ENCODE measurements at regions not wholly inside any gene's neighbourhood (a gene's known extent, or its start where the extent isn't known, plus 50 kb on each side); places are given as distances from the start of the nearest gene placed in this dataset.

- H3K27ac ChIP-seq (ENCODE audit: low read depth, low read length, poor library complexity, severe bottlenecking) = no peak overlapping the region
- CTCF ChIA-PET = no interaction called here
Measured at GRCh38 chr6:79862711-79863110, 84.6 kb downstream of the ELOVL4 start.

GRCh38 chr6:79862126-79862525 lies 85.2 kb downstream of the ELOVL4 start:
- TF ChIP-seq EZH2 (IDR thresholded peaks at IDR 0.05; ENCODE audit: borderline replicate concordance, low read depth, low read length, poor library complexity, severe bottlenecking) = no peak
- TF ChIP-seq, protein P1, sequence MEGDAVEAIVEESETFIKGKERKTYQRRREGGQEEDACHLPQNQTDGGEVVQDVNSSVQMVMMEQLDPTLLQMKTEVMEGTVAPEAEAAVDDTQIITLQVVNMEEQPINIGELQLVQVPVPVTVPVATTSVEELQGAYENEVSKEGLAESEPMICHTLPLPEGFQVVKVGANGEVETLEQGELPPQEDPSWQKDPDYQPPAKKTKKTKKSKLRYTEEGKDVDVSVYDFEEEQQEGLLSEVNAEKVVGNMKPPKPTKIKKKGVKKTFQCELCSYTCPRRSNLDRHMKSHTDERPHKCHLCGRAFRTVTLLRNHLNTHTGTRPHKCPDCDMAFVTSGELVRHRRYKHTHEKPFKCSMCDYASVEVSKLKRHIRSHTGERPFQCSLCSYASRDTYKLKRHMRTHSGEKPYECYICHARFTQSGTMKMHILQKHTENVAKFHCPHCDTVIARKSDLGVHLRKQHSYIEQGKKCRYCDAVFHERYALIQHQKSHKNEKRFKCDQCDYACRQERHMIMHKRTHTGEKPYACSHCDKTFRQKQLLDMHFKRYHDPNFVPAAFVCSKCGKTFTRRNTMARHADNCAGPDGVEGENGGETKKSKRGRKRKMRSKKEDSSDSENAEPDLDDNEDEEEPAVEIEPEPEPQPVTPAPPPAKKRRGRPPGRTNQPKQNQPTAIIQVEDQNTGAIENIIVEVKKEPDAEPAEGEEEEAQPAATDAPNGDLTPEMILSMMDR (conservative IDR thresholded peaks at IDR 0.05; ENCODE audit: low read depth, low read length) = no peak
- BruUV-seq (replicated peaks) = no TSS peak
- no peaks in the 10 kb centered on the region for H3K36me3 ChIP-seq (ENCODE audit: insufficient read depth, low read length, poor library complexity, severe bottlenecking)
- intact Hi-C loops (cut with micrococcal nuclease; ENCODE audit: unreplicated experiment) = loop anchor here (10.0 kb wide), 1 partner anchor 997 kb away; the partner anchor contains the start of gene IRAK1BP1
- H3K27me3 ChIP-seq (replicated peaks; ENCODE audit: insufficient read depth, low read depth, low read length, poor library complexity) = no peaks in the 10 kb centered on the region
- no peak overlapping the region for H3K27ac ChIP-seq (ENCODE audit: low read depth, low read length, poor library complexity, severe bottlenecking)
- no peaks in the 10 kb centered on the region for H3K4me1 ChIP-seq (ENCODE audit: insufficient read depth, low read length, poor library complexity, severe bottlenecking)
- no peaks in the 10 kb centered on the region for H3K9me3 ChIP-seq (ENCODE audit: low read depth, low read length, poor library complexity, severe bottlenecking)
- DNase-seq (ENCODE audit: low spot score) = no peak
- CTCF ChIA-PET = no interaction called here
- POLR2A ChIA-PET (ENCODE audit: low non-redundant PET) = no interaction called here
- H3K4me3 ChIP-seq (ENCODE audit: low read depth, low read length, poor library complexity, severe bottlenecking) = no peak overlapping the region

More at GRCh38 chr6:79862711-79863110, 84.6 kb downstream of the ELOVL4 start:
- TF ChIP-seq, protein P1 (conservative IDR thresholded peaks at IDR 0.05; ENCODE audit: low read depth, low read length) = no peak
- no peak for TF ChIP-seq EZH2 (IDR thresholded peaks at IDR 0.05; ENCODE audit: borderline replicate concordance, low read depth, low read length, poor library complexity, severe bottlenecking)
- Histone ChIP-seq H3K4me1 (ENCODE audit: insufficient read depth, low read length, poor library complexity, severe bottlenecking) (no peaks in the 10 kb centered on the region), H3K36me3 (ENCODE audit: insufficient read depth, low read length, poor library complexity, severe bottlenecking) (no peaks in the 10 kb centered on the region), H3K27me3 (replicated peaks; ENCODE audit: insufficient read depth, low read depth, low read length, poor library complexity) (no peaks in the 10 kb centered on the region), H3K9me3 (ENCODE audit: low read depth, low read length, poor library complexity, severe bottlenecking) (no peaks in the 10 kb centered on the region), H3K4me3 (ENCODE audit: low read depth, low read length, poor library complexity, severe bottlenecking) (no peak overlapping the region)
- DNase-seq (ENCODE audit: low spot score) = no peak
- BruUV-seq (replicated peaks) = no TSS peak
- intact Hi-C loops (cut with micrococcal nuclease; ENCODE audit: unreplicated experiment) = loop anchor here (10.0 kb wide), 1 partner anchor 998 kb away; the partner anchor contains the start of gene IRAK1BP1
- POLR2A ChIA-PET (ENCODE audit: low non-redundant PET) = no interaction called here

DNA sequence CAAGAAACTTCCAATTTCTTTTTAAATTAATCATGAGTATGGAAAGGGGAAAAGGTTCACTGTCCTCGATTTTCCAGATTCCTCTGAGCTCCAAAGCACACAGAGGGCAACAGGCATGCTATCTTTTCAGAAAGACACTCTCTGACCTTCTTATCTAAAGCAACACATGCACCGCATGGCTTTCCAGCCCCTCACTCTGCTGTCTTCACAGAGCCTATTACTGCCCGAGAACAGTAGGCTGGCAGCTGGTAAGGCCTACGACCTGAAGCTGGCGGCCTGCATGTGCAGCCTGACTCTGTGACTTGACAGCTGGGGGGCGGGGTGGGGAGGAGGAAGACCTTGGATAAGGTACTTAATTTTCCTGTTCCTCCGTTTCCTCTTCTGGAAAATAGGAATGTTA lies 86.3 kb downstream of the ELOVL4 start:
- DNase-seq (ENCODE audit: low spot score) = no peak
- Histone ChIP-seq H3K36me3 (ENCODE audit: insufficient read depth, low read length, poor library complexity, severe bottlenecking) (no peaks in the 10 kb centered on the region), H3K4me3 (ENCODE audit: low read depth, low read length, poor library complexity, severe bottlenecking) (no peak overlapping the region), H3K4me1 (ENCODE audit: insufficient read depth, low read length, poor library complexity, severe bottlenecking) (no peaks in the 10 kb centered on the region), H3K9me3 (ENCODE audit: low read depth, low read length, poor library complexity, severe bottlenecking) (no peaks in the 10 kb centered on the region), H3K27ac (ENCODE audit: low read depth, low read length, poor library complexity, severe bottlenecking) (no peak overlapping the region), H3K27me3 (replicated peaks; ENCODE audit: insufficient read depth, low read depth, low read length, poor library complexity) (no peaks in the 10 kb centered on the region)
- ChIA-PET CTCF (no interaction called here), POLR2A (ENCODE audit: low non-redundant PET) (no interaction called here)
- BruUV-seq (replicated peaks) = no TSS peak
- intact Hi-C loops (cut with micrococcal nuclease; ENCODE audit: unreplicated experiment) = loop anchor here (10.0 kb wide), 1 partner anchor 996 kb away; the partner anchor contains the start of gene IRAK1BP1
- TF ChIP-seq, protein P1 (conservative IDR thresholded peaks at IDR 0.05; ENCODE audit: low read depth, low read length) = no peak
- TF ChIP-seq EZH2 (IDR thresholded peaks at IDR 0.05; ENCODE audit: borderline replicate concordance, low read depth, low read length, poor library complexity, severe bottlenecking) = no peak

Data from A673 (cell line).